Fibroblast of peridontal ligament (primary cell): ENCODE measurements at regions not wholly inside any gene's neighbourhood (a gene's known extent, or its start where the extent isn't known, plus 50 kb on each side); places are given as distances from the start of the nearest gene placed in this dataset.
A peak's percentile ranks its signal among the peaks of the same experiment; 100 is the strongest.

Experiments used
- DNase-seq: peaks from one replicate; pipeline ENCODE4 v3.0.0-alpha.2; 2010; ENCODE audit errors: extremely low read depth

- DNase-seq: no peak
Measured at GRCh38 chr5:61686491-61687257, 354.6 kb downstream of the ZSWIM6 start.

DNA sequence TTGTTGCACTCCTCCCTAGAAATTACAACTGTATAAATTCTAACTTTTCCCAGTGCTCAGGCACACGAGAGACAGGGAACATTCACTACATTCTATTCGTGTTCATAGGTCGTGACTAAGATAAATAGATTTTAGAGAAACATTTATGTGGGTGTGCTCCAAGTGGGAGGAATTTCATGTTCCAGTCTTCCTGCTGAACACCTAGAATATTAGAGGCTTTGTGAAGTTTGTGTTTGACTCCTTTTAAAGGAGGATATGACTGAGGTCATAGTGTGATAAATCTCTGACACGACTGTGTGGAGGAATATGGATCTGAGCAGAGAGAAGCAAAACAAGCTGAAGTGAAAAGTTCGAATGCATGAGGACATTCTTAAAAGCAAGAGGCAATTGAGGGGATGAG, 355.3 kb downstream of the ZSWIM6 start:
- no peak for DNase-seq

- no peak for DNase-seq
Measured at GRCh38 chr5:61689153-61689846, 357.2 kb downstream of the ZSWIM6 start.

DNA sequence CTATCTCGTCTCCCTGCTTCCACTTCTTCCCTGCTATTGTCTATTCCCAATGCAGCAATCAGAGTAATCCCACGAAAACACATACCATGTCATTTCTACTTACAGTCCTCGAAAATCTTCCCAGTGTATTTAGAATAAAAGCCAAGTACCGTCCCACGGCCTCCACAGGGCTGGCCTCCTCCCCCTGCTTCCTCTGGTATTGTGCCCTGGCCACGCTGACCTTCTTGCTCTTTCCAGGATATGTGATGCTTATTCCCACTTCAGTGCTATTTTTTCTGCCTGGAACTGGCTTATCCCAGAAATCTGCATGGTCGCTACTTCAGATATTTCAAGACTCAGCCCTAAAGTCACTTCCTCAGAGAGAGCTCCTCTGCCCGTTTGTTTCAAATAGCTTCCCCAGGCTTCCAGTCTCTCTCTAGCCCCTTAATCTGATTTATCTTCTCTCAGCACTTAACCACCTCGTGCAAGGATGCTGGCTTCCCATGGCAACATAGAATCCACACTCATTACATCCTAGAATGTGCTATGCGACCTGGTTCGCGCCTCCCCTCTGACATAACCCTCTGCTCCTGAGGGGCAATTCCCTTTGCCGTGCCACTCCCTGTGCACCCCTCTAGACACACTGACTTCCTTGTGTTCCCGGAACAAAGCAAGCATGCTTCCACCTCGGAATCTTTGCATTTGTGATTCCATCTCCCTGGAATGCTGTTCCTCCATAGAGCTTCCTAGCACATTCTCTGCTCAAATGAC, 365.9 kb downstream of the ZSWIM6 start:
- DNase-seq: no peak

DNA sequence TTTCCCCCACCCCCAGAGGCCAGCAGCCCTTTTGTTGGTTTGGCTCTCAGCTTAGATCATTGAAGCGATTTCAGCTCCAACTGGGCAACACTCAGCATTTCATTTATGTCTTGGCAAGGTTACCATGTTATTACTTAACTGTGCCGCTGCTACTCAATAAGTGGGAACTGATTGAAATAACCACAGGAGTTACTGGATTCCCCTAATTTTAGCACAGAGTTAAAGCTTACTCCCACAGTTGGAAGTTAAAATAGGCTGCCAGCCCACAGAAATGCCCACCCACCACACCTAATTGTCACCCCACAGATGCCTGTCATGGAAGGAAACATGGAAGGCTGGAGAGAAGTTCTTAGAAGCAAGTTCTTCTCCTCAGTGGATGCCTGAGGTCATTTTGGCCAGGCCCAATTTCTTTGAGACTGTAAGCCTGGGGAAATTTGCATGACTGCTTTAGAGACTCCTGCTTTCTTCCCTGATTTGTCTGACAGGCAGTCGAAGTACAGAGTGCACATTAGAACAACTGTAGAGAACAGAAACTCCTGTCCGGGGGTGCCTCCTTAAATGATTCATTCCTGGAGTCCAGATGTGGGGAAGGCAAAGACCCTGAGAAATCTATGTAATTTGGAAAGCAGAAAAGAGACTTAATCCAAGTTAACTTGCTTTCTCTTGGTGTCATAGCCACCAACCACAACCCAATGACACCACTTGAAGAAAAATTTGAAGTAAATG, 370.0 kb downstream of the ZSWIM6 start:
- DNase-seq: peak; percentile 42

DNA sequence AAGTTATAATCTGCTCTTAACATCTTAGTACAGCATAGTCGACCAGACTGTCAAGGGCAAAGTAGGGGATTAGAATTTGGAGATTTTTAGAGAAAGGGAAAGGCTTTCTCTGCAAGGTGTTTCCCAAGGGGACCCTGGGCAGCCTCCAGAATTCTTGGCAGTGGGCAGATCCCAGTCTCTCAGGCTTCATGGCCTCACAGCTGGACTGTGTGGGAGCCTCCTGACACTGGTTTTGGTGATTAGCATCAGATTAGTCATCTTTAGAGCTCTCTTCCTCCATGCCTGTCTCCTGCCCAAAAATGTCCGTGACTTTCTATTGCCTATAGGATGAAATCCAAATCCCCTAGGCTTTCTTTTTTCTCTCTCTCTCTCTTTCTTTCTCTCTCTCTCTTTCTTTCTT, 370.7 kb downstream of the ZSWIM6 start:
- DNase-seq: no peak

DNA sequence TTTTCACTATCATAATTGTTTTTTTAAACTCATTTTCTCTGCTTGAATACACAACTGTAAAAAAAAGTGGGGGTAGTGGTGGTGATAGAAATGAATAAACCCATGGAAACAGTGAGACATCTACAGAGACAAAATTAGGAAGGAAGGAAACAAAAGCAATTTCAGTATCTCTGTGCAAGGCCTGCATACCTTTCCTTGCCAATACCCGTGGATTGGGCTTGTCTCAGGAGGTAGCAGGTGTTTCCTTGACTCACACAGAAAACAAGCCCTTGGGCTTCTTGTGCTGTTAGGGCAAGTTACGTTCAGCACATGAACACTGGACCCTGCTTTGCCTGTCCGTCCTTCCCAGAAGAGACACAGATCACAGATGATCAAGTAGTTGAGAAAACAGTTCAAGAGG, 372.2 kb downstream of the ZSWIM6 start:
- no peak for DNase-seq

DNA sequence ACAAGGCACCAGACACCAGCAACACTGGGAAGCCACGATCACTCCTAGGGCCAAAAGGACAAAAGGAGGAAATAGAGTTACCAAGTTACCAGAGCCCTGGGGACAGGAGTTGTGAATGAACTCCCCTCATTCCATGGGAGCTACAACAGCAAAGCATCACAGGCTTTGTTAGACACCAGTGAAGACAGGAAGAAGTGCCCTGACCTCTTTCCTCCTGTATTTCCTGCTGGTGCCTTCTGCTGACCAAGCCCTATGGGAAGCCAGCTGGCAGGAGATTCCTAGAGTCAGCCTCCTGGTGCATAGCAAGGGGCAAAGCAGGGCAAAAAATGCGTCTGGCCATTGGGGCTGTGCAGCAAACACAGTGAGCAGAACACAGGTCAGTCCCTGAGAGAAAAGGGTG, 374.7 kb downstream of the ZSWIM6 start:
- DNase-seq: no peak

GRCh38 chr5:61719124-61719523, 387.1 kb downstream of the ZSWIM6 start:
- DNase-seq: no peak

- no peak for DNase-seq
Measured at GRCh38 chr5:61720829-61721228, 388.8 kb downstream of the ZSWIM6 start.

DNA sequence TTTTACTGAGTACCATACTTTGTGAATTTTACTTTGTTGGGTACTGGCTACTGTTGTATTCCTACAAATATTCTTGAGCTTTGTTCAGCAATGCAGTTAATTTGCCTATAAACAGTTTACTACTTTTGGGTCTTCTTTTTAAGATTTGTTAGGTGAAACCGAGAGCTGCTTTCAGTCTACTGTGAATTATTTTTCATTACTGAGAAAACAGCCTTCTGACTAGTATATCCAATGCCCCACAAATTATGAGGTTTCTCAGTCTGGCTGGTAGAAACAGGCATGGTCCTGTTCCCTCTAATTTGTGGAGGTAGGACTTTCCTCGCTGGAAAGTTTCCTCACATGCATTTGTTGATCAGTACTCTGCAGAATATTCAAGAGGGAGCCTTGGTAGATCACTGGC, 392.0 kb downstream of the ZSWIM6 start:
- no peak for DNase-seq

DNA sequence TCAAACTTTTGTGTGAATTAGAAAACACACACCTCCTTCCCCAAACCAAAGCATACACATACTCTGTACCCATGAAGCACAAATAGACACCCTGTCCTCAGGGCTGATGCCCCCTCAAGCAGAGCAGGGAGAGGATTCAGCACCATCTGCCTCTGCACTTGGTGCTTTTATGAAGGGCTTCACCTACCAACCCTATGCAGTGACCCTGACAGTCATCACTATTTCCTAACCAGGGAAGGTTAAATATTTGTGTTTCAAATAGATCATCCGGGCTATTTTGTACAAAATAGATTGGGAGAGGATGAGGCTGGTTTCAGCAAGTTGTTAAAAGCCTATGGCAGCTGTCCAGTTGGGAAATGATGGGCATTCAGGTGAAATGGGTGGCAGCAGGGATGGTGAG, 396.2 kb downstream of the ZSWIM6 start:
- DNase-seq: no peak

DNA sequence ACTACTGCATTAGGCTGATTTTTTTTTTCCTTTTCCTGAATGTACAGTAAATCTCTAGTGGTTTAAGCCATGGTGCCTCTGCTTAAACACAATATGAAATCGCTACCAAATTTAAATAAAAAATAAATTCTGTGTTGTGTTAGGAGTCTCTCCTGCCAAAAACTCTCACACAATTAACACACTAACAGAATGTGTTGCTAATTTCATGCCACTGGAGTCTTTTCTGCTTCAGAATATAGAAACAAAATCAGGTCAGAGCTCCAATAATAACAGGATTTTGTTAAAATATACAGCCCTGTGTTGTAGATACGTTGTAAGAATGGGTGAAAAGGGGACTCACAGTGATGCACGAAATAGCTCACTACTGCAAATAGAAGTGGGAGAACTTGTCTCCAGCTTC, 398.8 kb downstream of the ZSWIM6 start:
- DNase-seq: no peak

GRCh38 chr5:61731267-61731945, 399.3 kb downstream of the ZSWIM6 start:
- no peak for DNase-seq

GRCh38 chr5:61731946-61732314, 399.9 kb downstream of the ZSWIM6 start:
- no peak for DNase-seq

DNA sequence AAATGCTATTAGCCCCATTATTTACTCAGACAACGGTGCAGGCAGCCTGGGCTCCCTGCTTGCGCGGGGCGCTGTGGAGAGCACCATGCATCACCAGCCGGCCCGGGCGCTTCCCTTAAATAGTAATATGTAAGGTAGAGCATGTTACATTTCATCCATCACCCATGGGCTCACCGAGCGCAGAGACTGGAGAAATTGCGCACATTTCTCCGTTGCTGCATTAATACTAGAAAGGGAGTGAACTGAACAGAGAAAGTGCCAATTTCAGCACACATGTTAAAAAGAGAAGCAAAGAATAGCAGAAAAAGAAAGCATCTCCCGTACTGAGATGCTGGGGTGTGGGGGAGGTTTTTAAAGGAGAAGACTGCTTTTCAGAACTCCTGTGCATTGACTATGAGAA, 400.3 kb downstream of the ZSWIM6 start:
- DNase-seq: no peak

GRCh38 chr5:61732796-61733195, 400.7 kb downstream of the ZSWIM6 start:
- DNase-seq: no peak

GRCh38 chr5:61734001-61734400, 401.9 kb downstream of the ZSWIM6 start:
- DNase-seq: no peak

DNA sequence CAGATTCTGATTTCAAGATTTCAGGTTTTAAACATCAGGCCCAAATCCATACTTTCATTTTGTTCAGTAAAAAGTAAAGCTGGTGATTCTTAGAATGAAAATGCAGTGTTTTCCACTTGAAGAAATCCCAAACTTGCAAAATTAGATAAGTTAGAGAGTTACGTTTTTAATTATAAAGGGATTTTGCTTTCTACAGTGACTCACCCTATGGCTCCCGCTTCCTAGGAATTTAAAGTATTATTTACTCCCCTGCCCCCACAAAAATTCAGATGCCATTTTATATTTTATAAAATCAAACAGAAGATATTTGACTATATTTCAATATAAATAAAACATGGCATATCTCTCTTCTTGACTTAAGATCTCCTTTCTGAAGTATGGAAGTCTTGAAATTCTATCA, 402.9 kb downstream of the ZSWIM6 start:
- DNase-seq: peak; percentile 66

DNA sequence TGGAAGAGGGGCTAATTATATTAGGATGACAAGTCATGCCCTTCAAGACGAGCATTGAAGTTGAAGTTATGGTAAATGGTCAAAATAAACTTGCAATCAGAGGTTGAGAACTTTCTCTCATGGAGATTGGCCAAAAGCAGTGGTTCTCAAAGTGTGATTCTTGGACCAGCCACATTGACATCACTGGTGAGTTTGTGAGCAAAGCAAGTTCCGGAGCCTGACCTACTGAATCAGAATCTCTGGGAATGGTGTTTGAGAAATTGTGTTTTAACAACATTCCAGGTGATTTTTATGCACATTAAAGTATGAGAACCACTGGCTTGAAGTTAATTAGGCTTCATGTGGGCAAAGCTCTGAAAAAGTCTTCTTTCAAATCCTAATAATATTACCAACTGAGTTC, 403.5 kb downstream of the ZSWIM6 start:
- DNase-seq: peak; percentile 60

DNA sequence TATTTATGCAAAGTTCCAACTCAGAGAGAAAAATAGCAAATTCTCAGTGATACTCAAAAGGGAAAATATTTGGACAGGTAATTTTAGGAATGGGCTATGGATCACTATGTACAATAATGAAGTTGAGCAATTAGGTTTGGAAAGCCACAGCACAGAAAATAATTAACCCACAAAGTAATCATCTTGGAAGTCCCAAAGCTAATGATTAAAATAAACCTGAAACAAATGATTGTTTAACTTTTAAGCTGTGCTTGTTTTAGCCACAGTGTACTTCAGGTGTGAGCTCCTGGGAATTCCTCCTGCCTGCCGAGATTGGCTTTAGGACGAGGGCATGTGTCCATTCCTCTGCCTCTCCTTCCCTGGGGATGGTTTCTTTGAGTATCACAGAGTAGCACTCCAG, 403.9 kb downstream of the ZSWIM6 start:
- no peak for DNase-seq
